ENCODE measurements at regions not wholly inside any gene's neighbourhood (a gene's known extent, or its start where the extent isn't known, plus 50 kb on each side); places are given as distances from the start of the nearest gene placed in this dataset.

DNA sequence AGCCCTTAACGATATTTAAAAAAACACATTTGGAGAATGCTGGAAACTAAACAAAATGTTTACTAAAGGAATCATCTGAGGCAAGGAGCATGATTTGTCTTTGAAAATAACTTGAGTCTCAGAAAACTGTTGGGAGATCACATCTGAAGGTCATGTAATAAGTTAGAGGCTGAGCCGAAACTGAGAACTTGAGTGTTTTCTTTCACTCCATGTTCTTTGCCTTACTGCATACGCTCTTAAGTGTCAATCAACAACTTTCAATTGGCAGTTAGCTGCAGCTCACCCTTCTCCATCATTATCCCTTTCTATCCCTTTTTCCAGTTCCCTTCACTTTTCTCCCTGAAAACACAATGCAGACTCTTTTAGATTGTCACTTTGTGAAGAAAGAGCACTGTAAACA, 216.2 kb downstream of the ADGRA3 start:
- TF ChIP-seq, protein P1, sequence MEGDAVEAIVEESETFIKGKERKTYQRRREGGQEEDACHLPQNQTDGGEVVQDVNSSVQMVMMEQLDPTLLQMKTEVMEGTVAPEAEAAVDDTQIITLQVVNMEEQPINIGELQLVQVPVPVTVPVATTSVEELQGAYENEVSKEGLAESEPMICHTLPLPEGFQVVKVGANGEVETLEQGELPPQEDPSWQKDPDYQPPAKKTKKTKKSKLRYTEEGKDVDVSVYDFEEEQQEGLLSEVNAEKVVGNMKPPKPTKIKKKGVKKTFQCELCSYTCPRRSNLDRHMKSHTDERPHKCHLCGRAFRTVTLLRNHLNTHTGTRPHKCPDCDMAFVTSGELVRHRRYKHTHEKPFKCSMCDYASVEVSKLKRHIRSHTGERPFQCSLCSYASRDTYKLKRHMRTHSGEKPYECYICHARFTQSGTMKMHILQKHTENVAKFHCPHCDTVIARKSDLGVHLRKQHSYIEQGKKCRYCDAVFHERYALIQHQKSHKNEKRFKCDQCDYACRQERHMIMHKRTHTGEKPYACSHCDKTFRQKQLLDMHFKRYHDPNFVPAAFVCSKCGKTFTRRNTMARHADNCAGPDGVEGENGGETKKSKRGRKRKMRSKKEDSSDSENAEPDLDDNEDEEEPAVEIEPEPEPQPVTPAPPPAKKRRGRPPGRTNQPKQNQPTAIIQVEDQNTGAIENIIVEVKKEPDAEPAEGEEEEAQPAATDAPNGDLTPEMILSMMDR (IDR thresholded peaks at IDR 0.05), result no peak
- TF ChIP-seq POLR2AphosphoS5 (IDR thresholded peaks at IDR 0.05) (no peak), POLR2A (IDR thresholded peaks at IDR 0.05) (no peak)
